ENCODE measurements at regions not wholly inside any gene's neighbourhood (a gene's known extent, or its start where the extent isn't known, plus 50 kb on each side); places are given as distances from the start of the nearest gene placed in this dataset.

DNA sequence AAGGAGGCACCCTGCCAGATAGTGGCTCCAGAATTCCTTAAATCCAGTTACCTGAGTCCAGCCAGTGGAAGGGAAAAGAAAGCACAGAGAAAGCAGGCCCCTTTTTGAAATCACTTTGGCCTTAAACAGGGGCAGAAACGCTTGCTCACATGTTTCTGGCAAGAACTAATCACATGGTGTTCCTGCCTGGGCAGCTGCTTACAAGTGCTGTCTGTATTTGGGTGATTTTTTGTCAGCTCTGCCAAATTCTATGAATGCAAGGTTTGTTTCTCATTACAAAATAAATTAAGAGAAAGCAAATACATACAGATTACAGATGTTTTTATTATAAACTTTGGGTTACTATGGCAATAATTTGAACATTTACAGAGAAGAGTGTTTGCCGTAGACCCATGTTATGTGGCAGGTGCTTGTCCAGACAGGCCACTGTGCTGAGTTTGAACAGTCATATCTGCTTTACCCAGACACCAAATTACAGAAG lies 1237.8 kb downstream of the SLITRK5 start:
- TF ChIP-seq, protein P1, sequence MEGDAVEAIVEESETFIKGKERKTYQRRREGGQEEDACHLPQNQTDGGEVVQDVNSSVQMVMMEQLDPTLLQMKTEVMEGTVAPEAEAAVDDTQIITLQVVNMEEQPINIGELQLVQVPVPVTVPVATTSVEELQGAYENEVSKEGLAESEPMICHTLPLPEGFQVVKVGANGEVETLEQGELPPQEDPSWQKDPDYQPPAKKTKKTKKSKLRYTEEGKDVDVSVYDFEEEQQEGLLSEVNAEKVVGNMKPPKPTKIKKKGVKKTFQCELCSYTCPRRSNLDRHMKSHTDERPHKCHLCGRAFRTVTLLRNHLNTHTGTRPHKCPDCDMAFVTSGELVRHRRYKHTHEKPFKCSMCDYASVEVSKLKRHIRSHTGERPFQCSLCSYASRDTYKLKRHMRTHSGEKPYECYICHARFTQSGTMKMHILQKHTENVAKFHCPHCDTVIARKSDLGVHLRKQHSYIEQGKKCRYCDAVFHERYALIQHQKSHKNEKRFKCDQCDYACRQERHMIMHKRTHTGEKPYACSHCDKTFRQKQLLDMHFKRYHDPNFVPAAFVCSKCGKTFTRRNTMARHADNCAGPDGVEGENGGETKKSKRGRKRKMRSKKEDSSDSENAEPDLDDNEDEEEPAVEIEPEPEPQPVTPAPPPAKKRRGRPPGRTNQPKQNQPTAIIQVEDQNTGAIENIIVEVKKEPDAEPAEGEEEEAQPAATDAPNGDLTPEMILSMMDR (IDR thresholded peaks at IDR 0.05) = no peak
- no peak for TF ChIP-seq POLR2A (IDR thresholded peaks at IDR 0.05)

Data from ovary (tissue), 3 donors.